H1 (cell line): ENCODE measurements at regions not wholly inside any gene's neighbourhood (a gene's known extent, or its start where the extent isn't known, plus 50 kb on each side); places are given as distances from the start of the nearest gene placed in this dataset.

Source experiments
- CTCF ChIA-PET: fragments of 300-600 bp; sonication (Branson Sonifier 250); formaldehyde crosslinking; loops from one replicate; lab custom pipeline; 2021; ENCODE audit not compliant: partially characterized antibody; lab: Charles Lee
- POLR2A ChIA-PET: fragments of 300-600 bp; sonication (Branson Sonifier 250); formaldehyde crosslinking; loops from one replicate; lab custom pipeline; 2021; ENCODE audit warnings: inconsistent platforms; ENCODE audit not compliant: partially characterized antibody; lab: Charles Lee
- DNase-seq, 2 experiments: peaks; one replicate each; pipeline versions ENCODE4 v3.0.0 to v3.0.0-alpha.2; 2010 to 2022; ENCODE audit warnings: low spot score in 2 of 2, low read depth in 1 of 2, mixed read lengths in 1 of 2
- FAIRE-seq: peaks from 2 replicates; lab custom pipeline; 2011; peaks lifted over from hg19 to GRCh38; lab: Jason Lieb, UNC
- H2AFZ ChIP-seq: 2 replicates; pipeline ENCODE4 v1.8.1; 2012; ENCODE audit warnings: low read length, inconsistent platforms
- H2AK5ac ChIP-seq: 2 replicates; pipeline ENCODE4 v1.6.1; 2013; ENCODE audit warnings: low read depth, low read length
- H2BK120ac ChIP-seq: replicated peaks from 2 replicates; pipeline ENCODE3; 2013; ENCODE audit warnings: low read depth, low read length, inconsistent platforms
- H2BK12ac ChIP-seq: 2 replicates; pipeline ENCODE4 v1.6.1; 2013; ENCODE audit warnings: low read depth, low read length
- H2BK15ac ChIP-seq: 2 replicates; pipeline ENCODE4 v1.6.1; 2013; ENCODE audit warnings: low read length
- H2BK20ac ChIP-seq: 2 replicates; pipeline ENCODE4 v1.6.1; 2013; ENCODE audit warnings: low read length
- H2BK5ac ChIP-seq: 2 replicates; pipeline ENCODE4 v1.6.1; 2013; ENCODE audit warnings: low read depth, low read length
- H3K14ac ChIP-seq: 2 replicates; pipeline ENCODE4 v1.6.1; 2013; ENCODE audit warnings: inconsistent platforms; ENCODE audit not compliant: insufficient read length
- H3K18ac ChIP-seq: 2 replicates; pipeline ENCODE4 v1.6.1; 2013; ENCODE audit warnings: low read length; ENCODE audit errors: extremely low read depth
- H3K23ac ChIP-seq: 2 replicates; pipeline ENCODE4 v1.6.1; 2013; ENCODE audit warnings: inconsistent platforms; ENCODE audit not compliant: insufficient read length
- H3K23me2 ChIP-seq: 2 replicates; pipeline ENCODE4 v1.6.1; 2013; ENCODE audit warnings: low read depth, low read length
- H3K27ac ChIP-seq: 2 replicates; pipeline ENCODE4 v1.6.1; 2011; ENCODE audit warnings: low read depth, low read length, inconsistent platforms
- H3K27me3 ChIP-seq, 4 experiments: replicated peaks in 1 of 4; 1 replicate in 1 of 4; 2 replicates in 3 of 4; pipeline versions ENCODE4 v1.6.1 to v1.8.1; 2011 to 2013; ENCODE audit warnings: low read length in 3 of 4, mild to moderate bottlenecking in 3 of 4, inconsistent platforms in 2 of 4, mixed read lengths in 2 of 4, moderate library complexity in 1 of 4; ENCODE audit not compliant: control insufficient read depth in 3 of 4, insufficient read depth in 3 of 4; ENCODE audit errors: extremely low read depth in 1 of 4
- H3K36me3 ChIP-seq, 4 experiments: 2 replicates each; pipeline versions ENCODE4 v1.6.1 to v1.8.1; 2011 to 2013; ENCODE audit warnings: mild to moderate bottlenecking in 4 of 4, low read length in 3 of 4, moderate library complexity in 2 of 4, control low read depth in 1 of 4, inconsistent platforms in 1 of 4; ENCODE audit not compliant: insufficient read depth in 4 of 4, control insufficient read depth in 2 of 4
- H3K4ac ChIP-seq: replicated peaks from 2 replicates; pipeline ENCODE3; 2013; ENCODE audit warnings: low read length, low read depth, mixed read lengths, inconsistent platforms; ENCODE audit not compliant: insufficient read length
- H3K4me1 ChIP-seq, 4 experiments: replicated peaks in 1 of 4; 1 replicate in 1 of 4; 2 replicates in 3 of 4; pipeline versions ENCODE4 v1.6.1 to v1.8.1; 2011 to 2013; ENCODE audit warnings: low read length in 3 of 4, inconsistent platforms in 2 of 4, mixed read lengths in 1 of 4; ENCODE audit not compliant: insufficient read depth in 4 of 4, control insufficient read depth in 3 of 4
- H3K4me2 ChIP-seq, 2 experiments: 2 replicates each; pipeline versions ENCODE4 v1.6.1 to v1.8.1; 2011 to 2013; ENCODE audit warnings: low read depth in 2 of 2, low read length in 2 of 2, control low read depth in 1 of 2, inconsistent platforms in 1 of 2, mild to moderate bottlenecking in 1 of 2; ENCODE audit not compliant: insufficient read depth in 1 of 2
- H3K4me3 ChIP-seq, 4 experiments: fragments of 200-600, 300-600 bp in 1 of 4; sonication (generic), shearing (Covaris generic), sonication (Bioruptor Twin) in 1 of 4; 2 replicates each; pipeline versions ENCODE4 v1.5.1 to v1.8.1; 2011 to 2016; ENCODE audit warnings: low read length in 4 of 4, low read depth in 3 of 4, control low read depth in 2 of 4, inconsistent platforms in 2 of 4, mild to moderate bottlenecking in 2 of 4, mixed read lengths in 1 of 4, moderate library complexity in 1 of 4; ENCODE audit not compliant: insufficient read depth in 2 of 4; ENCODE audit errors: extremely low read depth in 1 of 4
- H3K56ac ChIP-seq: replicated peaks from 2 replicates; pipeline ENCODE3; 2013; ENCODE audit warnings: low read depth, mild to moderate bottlenecking, mixed read lengths, low read length, inconsistent platforms; ENCODE audit not compliant: insufficient read length
- H3K79me1 ChIP-seq: 2 replicates; pipeline ENCODE4 v1.6.1; 2013; ENCODE audit warnings: low read depth, low read length, control low read depth
- H3K79me2 ChIP-seq, 2 experiments: 2 replicates each; pipeline versions ENCODE4 v1.6.1 to v1.8.1; 2012 to 2013; ENCODE audit warnings: low read length in 2 of 2, mild to moderate bottlenecking in 2 of 2, inconsistent platforms in 1 of 2; ENCODE audit not compliant: insufficient read depth in 2 of 2, control insufficient read depth in 1 of 2
- H3K9ac ChIP-seq, 4 experiments: replicated peaks in 1 of 4; 1 replicate in 1 of 4; 2 replicates in 3 of 4; pipeline versions ENCODE4 v1.6.1 to v1.8.1; 2011 to 2013; ENCODE audit warnings: low read depth in 3 of 4, low read length in 3 of 4, control low read depth in 2 of 4, mild to moderate bottlenecking in 2 of 4, moderate library complexity in 2 of 4, inconsistent platforms in 1 of 4; ENCODE audit errors: extremely low read depth in 1 of 4
- H3K9me3 ChIP-seq, 2 experiments: 2 replicates each; pipeline versions ENCODE4 v1.6.1 to v1.8.1; 2012 to 2013; ENCODE audit warnings: mild to moderate bottlenecking in 2 of 2, moderate library complexity in 2 of 2, control low read depth in 1 of 2, inconsistent platforms in 1 of 2, low read depth in 1 of 2, low read length in 1 of 2, mixed read lengths in 1 of 2; ENCODE audit not compliant: insufficient read depth in 2 of 2
- H4K20me1 ChIP-seq, 2 experiments: replicated peaks in 1 of 2; 2 replicates each; pipeline versions ENCODE3 to v1.8.1; 2011 to 2013; ENCODE audit warnings: inconsistent platforms in 2 of 2, low read length in 2 of 2, mild to moderate bottlenecking in 1 of 2; ENCODE audit not compliant: insufficient read depth in 2 of 2, control insufficient read depth in 1 of 2
- H4K5ac ChIP-seq: 2 replicates; pipeline ENCODE4 v1.6.1; 2013; ENCODE audit warnings: low read length, low read depth, mixed read lengths, inconsistent platforms; ENCODE audit not compliant: insufficient read length
- H4K8ac ChIP-seq: 2 replicates; pipeline ENCODE4 v1.8.0; 2013; ENCODE audit warnings: mild to moderate bottlenecking, moderate library complexity, low read length, inconsistent platforms; ENCODE audit not compliant: insufficient read depth; ENCODE audit errors: extremely low read depth
- H4K91ac ChIP-seq: replicated peaks from 2 replicates; pipeline ENCODE3; 2013; ENCODE audit warnings: low read length, mixed read lengths, inconsistent platforms; ENCODE audit not compliant: insufficient read length
- CREB1 ChIP-seq: IDR thresholded peaks from 2 replicates; pipeline ENCODE4 v1.6.1; 2012; ENCODE audit warnings: inconsistent platforms
- EZH2 ChIP-seq: fragments of 200-600 bp; sonication (generic); IDR thresholded peaks from 2 replicates; pipeline ENCODE4 v1.7.1; 2012; ENCODE audit warnings: low read depth, mild to moderate bottlenecking, moderate library complexity, low read length, inconsistent platforms; ENCODE audit not compliant: severe bottlenecking
- PHF8 ChIP-seq: fragments of 200-600 bp; sonication (generic); conservative IDR thresholded peaks from 2 replicates; pipeline ENCODE4 v1.7.1; 2012; ENCODE audit warnings: low read depth, mild to moderate bottlenecking, inconsistent platforms, low read length, moderate library complexity
- SP1 ChIP-seq: IDR thresholded peaks from 2 replicates; pipeline ENCODE4 v1.6.1; 2011; ENCODE audit warnings: low read depth, low read length
- SP2 ChIP-seq: IDR thresholded peaks from 2 replicates; pipeline ENCODE4 v1.6.1; 2012; ENCODE audit warnings: mild to moderate bottlenecking, low read length, inconsistent platforms
- SUZ12 ChIP-seq: fragments of 200-600 bp; sonication (generic); IDR thresholded peaks from 2 replicates; pipeline ENCODE4 v1.6.1; 2012; ENCODE audit warnings: mild to moderate bottlenecking, inconsistent platforms, low read length, moderate library complexity, mixed read lengths
- WGBS, 2 experiments: shearing (Covaris generic) in 1 of 2; methylation state at CpG; one replicate each; pipeline versions ENCODE4 v1.1.6 to v1.1.7; 2013 to 2015; ENCODE audit warnings: low lambda C conversion rate in 2 of 2, mixed read lengths in 2 of 2, inconsistent platforms in 1 of 2, low coverage in 1 of 2, missing lambda C conversion rate in 1 of 2; ENCODE audit not compliant: insufficient replicate concordance in 2 of 2, insufficient coverage in 1 of 2, insufficient read length in 1 of 2; ENCODE audit errors: extremely low coverage in 1 of 2, missing lambda C conversion rate in 1 of 2; 5-methylcytosine and 5-hydroxymethylcytosine counted together

- no peak overlapping the region for H3K14ac ChIP-seq
- H3K4me2 ChIP-seq: no peak overlapping the region
- no peak overlapping the region for H2BK12ac ChIP-seq
- H3K23me2 ChIP-seq: no peaks in the 10 kb centered on the region
- no peaks in the 10 kb centered on the region for H3K79me1 ChIP-seq
- no peak overlapping the region for H4K5ac ChIP-seq
- H2BK5ac ChIP-seq: no peak overlapping the region
- H2AFZ ChIP-seq: no peak overlapping the region
- ChIA-PET POLR2A (no interaction called here), CTCF (interaction anchor here (0.6 kb wide), 1 partner anchor 1289 kb away, joined by 3 read pairs; no protein-coding TSS in a partner anchor)
- H2BK20ac ChIP-seq: no peak overlapping the region
- H3K9me3 ChIP-seq: peaks cover 0 to 4% of the 10 kb centered on the region in 2 experiments; a peak in 2 of 4 replicates
- DNase-seq (no peak), FAIRE-seq (no peak)
- H3K18ac ChIP-seq: no peak overlapping the region
- no peak overlapping the region for H3K56ac ChIP-seq
- H3K4me3 ChIP-seq: no peak overlapping the region
- no peak overlapping the region for H3K4ac ChIP-seq
- no peak overlapping the region for H2BK120ac ChIP-seq
- H3K79me2 ChIP-seq: no peaks in the 10 kb centered on the region
- H2BK15ac ChIP-seq: no peak overlapping the region
- no peak overlapping the region for H3K23ac ChIP-seq
- H4K20me1 ChIP-seq: no peaks in the 10 kb centered on the region
- no peak overlapping the region for H4K91ac ChIP-seq
- no peak overlapping the region for H3K9ac ChIP-seq
- no peaks in the 10 kb centered on the region for H3K27me3 ChIP-seq
- TF ChIP-seq SP1 (no peak), SUZ12 (no peak), CREB1 (no peak), SP2 (no peak), PHF8 (no peak), EZH2 (no peak)
- TF ChIP-seq, all 59 proteins: peak for 0
- no peak overlapping the region for H2AK5ac ChIP-seq
- 90% methylated on average over 2 of the region's 2 CpGs; no CpG with 5 or more reads in 1 of the 2 experiments for WGBS, 2 experiments
- H3K27ac ChIP-seq: no peak overlapping the region
- H3K36me3 ChIP-seq: no peaks in the 10 kb centered on the region; a peak in 1 of 8 replicates
- no peak overlapping the region for H4K8ac ChIP-seq
- no peaks in the 10 kb centered on the region for H3K4me1 ChIP-seq
Measured at GRCh38 chr6:146944809-146945208, 259.4 kb upstream of the STXBP5 start.
